C4-2B (cell line): ENCODE measurements at regions not wholly inside any gene's neighbourhood (a gene's known extent, or its start where the extent isn't known, plus 50 kb on each side); places are given as distances from the start of the nearest gene placed in this dataset.

Experiments
- H3K27ac ChIP-seq: fragments of 450-650 bp; 2 replicates; pipeline ENCODE4 v1.5.1; 2017
- ZFX ChIP-seq: fragments of 450-650 bp; IDR thresholded peaks from 2 replicates; pipeline ENCODE4 v1.6.1; 2017
- TF ChIP-seq, protein P1 (sequence below): fragments of 450-650 bp; conservative IDR thresholded peaks from 2 replicates; pipeline ENCODE4 v1.5.1; 2017; ENCODE audit warnings: mild to moderate bottlenecking

DNA sequence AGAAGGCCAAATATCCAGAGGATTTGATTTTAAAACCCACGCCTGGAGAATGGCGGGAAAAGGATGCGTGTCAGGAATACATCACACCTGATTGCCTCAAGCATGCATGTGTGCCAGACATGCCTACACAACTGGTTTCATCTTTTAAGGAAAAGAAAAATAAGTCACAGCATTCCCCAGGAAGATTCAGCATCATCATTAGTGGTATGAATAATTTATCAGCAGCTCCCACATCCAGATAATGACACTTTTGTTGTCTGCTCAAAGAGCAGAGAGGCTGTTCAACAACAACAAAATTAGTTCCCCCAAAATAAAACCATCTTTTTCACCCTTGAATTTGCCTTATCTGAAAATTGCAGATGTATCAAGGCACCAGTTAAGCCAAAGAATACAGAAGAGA is 328.6 kb upstream of the C1orf87 start:
- H3K27ac ChIP-seq: no peak overlapping the region
- TF ChIP-seq, protein P1, sequence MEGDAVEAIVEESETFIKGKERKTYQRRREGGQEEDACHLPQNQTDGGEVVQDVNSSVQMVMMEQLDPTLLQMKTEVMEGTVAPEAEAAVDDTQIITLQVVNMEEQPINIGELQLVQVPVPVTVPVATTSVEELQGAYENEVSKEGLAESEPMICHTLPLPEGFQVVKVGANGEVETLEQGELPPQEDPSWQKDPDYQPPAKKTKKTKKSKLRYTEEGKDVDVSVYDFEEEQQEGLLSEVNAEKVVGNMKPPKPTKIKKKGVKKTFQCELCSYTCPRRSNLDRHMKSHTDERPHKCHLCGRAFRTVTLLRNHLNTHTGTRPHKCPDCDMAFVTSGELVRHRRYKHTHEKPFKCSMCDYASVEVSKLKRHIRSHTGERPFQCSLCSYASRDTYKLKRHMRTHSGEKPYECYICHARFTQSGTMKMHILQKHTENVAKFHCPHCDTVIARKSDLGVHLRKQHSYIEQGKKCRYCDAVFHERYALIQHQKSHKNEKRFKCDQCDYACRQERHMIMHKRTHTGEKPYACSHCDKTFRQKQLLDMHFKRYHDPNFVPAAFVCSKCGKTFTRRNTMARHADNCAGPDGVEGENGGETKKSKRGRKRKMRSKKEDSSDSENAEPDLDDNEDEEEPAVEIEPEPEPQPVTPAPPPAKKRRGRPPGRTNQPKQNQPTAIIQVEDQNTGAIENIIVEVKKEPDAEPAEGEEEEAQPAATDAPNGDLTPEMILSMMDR: no peak
- TF ChIP-seq ZFX: no peak

GRCh38 chr1:60394436-60394835 is 320.9 kb upstream of the C1orf87 start:
- TF ChIP-seq, protein P1: no peak
- no peak for TF ChIP-seq ZFX
- H3K27ac ChIP-seq: no peak overlapping the region

DNA sequence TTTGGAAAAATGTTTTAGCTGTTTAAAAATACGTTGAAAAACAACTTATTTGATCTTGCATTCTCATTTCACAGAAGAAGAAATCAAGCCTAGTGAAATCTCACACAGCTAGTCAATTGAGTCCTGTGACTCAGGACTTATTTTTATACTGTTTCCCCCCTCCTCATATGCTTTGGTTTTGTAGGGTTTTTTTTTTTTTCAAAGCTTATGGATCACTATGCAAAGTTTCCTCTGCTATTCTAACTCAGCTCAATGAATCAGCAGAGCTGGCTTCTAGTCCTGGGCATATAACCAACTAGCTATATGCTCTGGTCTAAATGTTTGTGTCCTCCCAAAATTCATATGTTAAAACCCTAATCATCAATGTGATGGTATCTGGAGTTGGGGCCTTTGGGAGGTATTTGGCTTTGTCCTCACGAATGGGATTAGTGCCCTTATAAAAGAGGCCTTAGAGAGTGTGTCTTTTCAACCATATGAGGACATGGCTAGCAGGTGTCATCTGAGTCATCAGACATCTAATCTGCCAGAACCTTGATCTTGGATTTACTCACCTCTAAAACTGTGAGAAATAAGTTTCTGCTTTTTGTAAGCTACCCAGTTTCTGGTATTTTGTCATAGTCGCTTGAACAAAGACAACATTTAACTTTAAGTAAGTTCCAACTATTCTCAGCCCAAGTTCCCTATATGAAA is 317.2 kb upstream of the C1orf87 start:
- H3K27ac ChIP-seq: no peak overlapping the region
- no peak for TF ChIP-seq ZFX
- TF ChIP-seq, protein P1: no peak

- no peak overlapping the region for H3K27ac ChIP-seq
- TF ChIP-seq ZFX: no peak
- TF ChIP-seq, protein P1: no peak
Measured at GRCh38 chr1:60388092-60388987, 314.8 kb upstream of the C1orf87 start.

DNA sequence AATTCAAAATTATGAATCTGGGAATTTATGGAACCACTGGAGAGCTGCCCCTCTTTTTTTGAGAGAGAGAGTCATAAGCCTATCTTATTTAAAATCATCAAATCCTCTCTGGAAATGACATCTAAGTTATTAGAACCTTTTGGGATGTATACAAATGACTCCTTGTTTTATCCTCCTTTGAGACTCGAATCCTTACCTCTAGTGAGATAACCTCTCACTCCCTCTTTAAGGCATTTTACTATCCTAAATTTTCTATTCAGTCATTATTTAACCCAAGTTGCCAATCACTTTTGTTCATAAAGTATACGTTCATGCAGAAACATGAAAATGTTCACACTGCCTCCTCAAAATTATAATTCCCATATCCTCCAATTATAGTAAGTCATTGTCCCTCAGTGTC is 313.6 kb upstream of the C1orf87 start:
- no peak for TF ChIP-seq ZFX
- TF ChIP-seq, protein P1: no peak
- H3K27ac ChIP-seq: no peak overlapping the region

DNA sequence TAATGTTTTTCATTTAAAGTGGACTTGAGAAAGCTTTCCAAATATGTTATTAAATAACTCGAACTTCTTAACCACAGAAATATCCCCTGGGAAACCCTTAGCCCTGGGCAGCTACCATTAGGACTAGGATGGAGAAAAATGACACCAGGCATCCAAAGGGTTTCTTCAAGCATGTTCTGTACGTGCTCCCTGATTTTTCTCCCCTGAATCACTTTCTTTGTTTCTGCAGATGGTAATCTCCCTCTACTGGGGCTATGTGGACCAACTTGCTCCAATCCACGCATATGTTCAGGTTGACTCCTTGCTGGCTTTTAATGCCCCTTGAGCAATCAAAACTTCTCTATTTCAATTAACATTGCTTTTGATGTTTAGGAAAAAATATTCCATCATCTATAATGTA is 312.7 kb upstream of the C1orf87 start:
- TF ChIP-seq ZFX: no peak
- TF ChIP-seq, protein P1: no peak
- H3K27ac ChIP-seq: no peak overlapping the region

- H3K27ac ChIP-seq: no peak overlapping the region
- TF ChIP-seq, protein P1: no peak
- no peak for TF ChIP-seq ZFX
Measured at GRCh38 chr1:60376196-60376595, 302.6 kb upstream of the C1orf87 start.
